Kidney glomerular epithelial cell (primary cell): ENCODE measurements at regions not wholly inside any gene's neighbourhood (a gene's known extent, or its start where the extent isn't known, plus 50 kb on each side); places are given as distances from the start of the nearest gene placed in this dataset.
"Not testable (repeated sequence)": the region's sequence is repeated elsewhere in the genome, so short reads cannot be mapped to it uniquely, and the experiment has no call there.

Experiments
- DNase-seq: peaks from one replicate; lab custom pipeline; 2025; lab: John Stamatoyannopoulos, UW

- no peak for DNase-seq
Measured at GRCh38 chr15:81939604-81940440, 106.0 kb downstream of the MEX3B start.

GRCh38 chr15:81937189-81937588 is 108.6 kb downstream of the MEX3B start:
- no peak for DNase-seq

- no peak for DNase-seq
Measured at GRCh38 chr15:81930582-81931369, 115.0 kb downstream of the MEX3B start.

- no peak for DNase-seq
Measured at GRCh38 chr15:81929557-81929956, 116.3 kb downstream of the MEX3B start.

- no peak for DNase-seq
Measured at GRCh38 chr15:81926981-81927380, 118.8 kb downstream of the MEX3B start.

GRCh38 chr15:81924729-81925128 is 121.1 kb downstream of the MEX3B start:
- DNase-seq = no peak

- no peak for DNase-seq
Measured at GRCh38 chr15:81923561-81924350, 122.1 kb downstream of the MEX3B start.

GRCh38 chr15:81922143-81922542 is 123.7 kb downstream of the MEX3B start:
- DNase-seq = no peak

GRCh38 chr15:81921163-81921562 is 124.7 kb downstream of the MEX3B start:
- no peak for DNase-seq

- DNase-seq = not testable (repeated sequence)
Measured at GRCh38 chr15:81918767-81919166, 127.1 kb downstream of the MEX3B start.

- DNase-seq = no peak
Measured at GRCh38 chr15:81916451-81916850, 129.4 kb downstream of the MEX3B start.

- no peak for DNase-seq
Measured at GRCh38 chr15:81915990-81916389, 129.8 kb downstream of the MEX3B start.

GRCh38 chr15:81914734-81915256 is 131.0 kb downstream of the MEX3B start:
- DNase-seq = no peak

- DNase-seq = no peak
Measured at GRCh38 chr15:81914333-81914732, 131.5 kb downstream of the MEX3B start.

- no peak for DNase-seq
Measured at GRCh38 chr15:81911022-81911971, 134.5 kb downstream of the MEX3B start.

GRCh38 chr15:81910355-81911021 is 135.3 kb downstream of the MEX3B start:
- DNase-seq = no peak

GRCh38 chr15:81909011-81909358 is 136.8 kb downstream of the MEX3B start:
- DNase-seq = no peak

GRCh38 chr15:81908111-81908510 is 137.7 kb downstream of the MEX3B start:
- no peak for DNase-seq

- DNase-seq = no peak
Measured at GRCh38 chr15:81907521-81907920, 138.3 kb downstream of the MEX3B start.

GRCh38 chr15:81905889-81906288 is 139.9 kb downstream of the MEX3B start:
- DNase-seq = no peak

- no peak for DNase-seq
Measured at GRCh38 chr15:81901319-81901718, 144.5 kb downstream of the MEX3B start.
